ENCODE measurements at regions not wholly inside any gene's neighbourhood (a gene's known extent, or its start where the extent isn't known, plus 50 kb on each side); places are given as distances from the start of the nearest gene placed in this dataset.
"Not testable (repeated sequence)": the region's sequence is repeated elsewhere in the genome, so short reads cannot be mapped to it uniquely, and the experiment has no call there.

DNA sequence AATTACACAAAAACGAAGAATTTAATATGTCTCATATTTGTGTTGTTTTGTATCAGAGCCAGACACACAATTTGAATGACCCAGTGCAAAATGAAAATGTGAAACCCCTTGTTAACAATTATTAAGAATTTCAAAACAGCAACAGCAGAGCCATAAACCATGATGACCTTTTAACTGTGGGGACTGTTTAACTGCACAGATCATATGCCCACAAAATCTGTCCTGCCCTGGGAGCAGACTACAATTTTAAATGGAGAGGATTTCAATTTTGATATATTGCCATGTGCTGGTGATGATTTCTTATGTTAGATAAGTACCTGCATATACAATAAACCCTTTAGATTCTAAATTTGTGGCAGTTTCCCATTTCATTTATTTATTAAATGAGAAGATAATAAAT, 455.5 kb upstream of the MGAT4C start:
- no peak for TF ChIP-seq CTCF (IDR thresholded peaks at IDR 0.05; ENCODE audit: extremely low read depth, missing control alignments)
- DNase-seq (ENCODE audit: low spot score), result no peak

GRCh38 chr12:86710109-86710508, 453.9 kb upstream of the MGAT4C start:
- DNase-seq (ENCODE audit: low spot score), result no peak
- no peak for TF ChIP-seq CTCF (IDR thresholded peaks at IDR 0.05; ENCODE audit: extremely low read depth, missing control alignments)

GRCh38 chr12:86709017-86709416, 452.8 kb upstream of the MGAT4C start:
- not testable (repeated sequence) for DNase-seq (ENCODE audit: low spot score)

DNA sequence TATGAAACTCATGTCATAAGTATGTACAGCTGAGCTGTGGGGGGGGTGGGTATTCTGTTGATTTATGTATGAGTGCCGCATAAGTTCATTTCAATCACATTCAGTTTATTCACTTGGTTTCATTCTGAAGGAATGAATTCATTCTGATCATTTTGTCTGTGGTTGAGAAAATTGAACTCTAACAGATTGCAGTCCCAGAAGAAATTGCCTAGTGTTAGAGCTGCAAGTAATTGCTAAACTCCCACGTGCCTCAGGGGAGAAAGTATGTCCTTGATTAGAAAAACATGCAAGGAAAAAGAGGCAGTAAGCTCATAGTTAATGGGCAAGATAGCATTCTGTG, 442.4 kb upstream of the MGAT4C start:
- DNase-seq (ENCODE audit: low spot score), result no peak
- TF ChIP-seq CTCF (IDR thresholded peaks at IDR 0.05; ENCODE audit: extremely low read depth, missing control alignments), result no peak

GRCh38 chr12:86697916-86698640, 441.9 kb upstream of the MGAT4C start:
- DNase-seq (ENCODE audit: low spot score), result no peak
- TF ChIP-seq CTCF (IDR thresholded peaks at IDR 0.05; ENCODE audit: extremely low read depth, missing control alignments), result no peak

DNA sequence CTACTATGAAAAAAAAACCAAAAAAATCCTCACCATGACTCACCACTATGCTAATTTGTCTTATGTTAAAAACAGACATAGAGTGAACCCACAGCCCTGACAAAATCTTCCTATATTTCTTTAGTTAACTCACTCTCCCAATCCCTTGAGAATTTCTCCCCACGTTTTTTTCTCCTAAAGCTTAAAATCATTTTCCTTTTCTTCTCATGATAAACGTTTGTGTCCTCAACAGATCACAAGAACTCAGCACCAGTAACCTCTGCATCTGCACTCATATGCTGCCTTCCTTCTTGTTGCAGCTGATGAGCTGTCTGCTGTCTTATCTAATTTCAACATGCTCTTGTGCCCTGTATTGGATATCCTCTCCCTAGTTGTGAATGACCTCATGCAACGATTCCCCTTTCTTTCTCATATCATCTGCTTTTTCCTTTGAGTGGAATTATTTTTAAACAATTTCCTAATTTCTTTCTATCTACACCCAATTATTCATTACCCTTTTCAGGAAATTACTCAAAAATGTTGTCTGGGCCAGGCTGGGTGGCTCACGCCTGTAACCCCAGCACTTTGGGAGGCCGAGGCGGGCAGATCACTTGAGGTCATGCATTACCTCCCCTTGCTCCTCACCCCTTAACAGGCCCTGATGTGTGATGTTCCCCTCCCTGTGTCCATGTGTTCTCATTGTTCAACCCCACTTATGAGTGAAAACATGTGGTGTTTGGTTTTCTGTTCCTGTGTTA, 427.5 kb upstream of the MGAT4C start:
- DNase-seq (ENCODE audit: low spot score), result no peak

DNA sequence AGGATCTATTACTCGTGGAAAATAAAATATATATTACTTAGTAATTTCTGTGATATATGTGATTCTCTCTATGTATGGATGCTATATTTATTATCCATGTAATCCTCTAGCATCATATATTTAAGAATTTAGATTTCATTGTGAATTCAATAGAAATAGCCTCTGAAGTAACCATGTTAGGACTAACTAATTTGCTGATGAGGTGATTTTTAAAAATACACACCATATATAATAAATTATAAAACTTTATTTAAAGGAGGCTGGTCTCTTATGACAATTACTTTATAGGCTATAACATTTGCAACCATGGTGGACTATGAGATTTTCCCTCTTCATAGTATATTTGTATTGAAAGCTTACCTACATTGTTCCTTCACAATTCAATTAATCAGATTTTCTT, 424.9 kb upstream of the MGAT4C start:
- TF ChIP-seq CTCF (IDR thresholded peaks at IDR 0.05; ENCODE audit: extremely low read depth, missing control alignments), result no peak
- DNase-seq (ENCODE audit: low spot score), result no peak

More for the DNA sequence above, 427.5 kb upstream of the MGAT4C start:
- TF ChIP-seq CTCF (IDR thresholded peaks at IDR 0.05; ENCODE audit: extremely low read depth, missing control alignments), result no peak

- DNase-seq (ENCODE audit: low spot score), result no peak
- no peak for TF ChIP-seq CTCF (IDR thresholded peaks at IDR 0.05; ENCODE audit: extremely low read depth, missing control alignments)
These were observed 419.0 kb upstream of the MGAT4C start for GRCh38 chr12:86675197-86675596.

Data from GM20000 (cell line).